Heart right ventricle (tissue), 16 donors: ENCODE measurements at regions not wholly inside any gene's neighbourhood (a gene's known extent, or its start where the extent isn't known, plus 50 kb on each side); places are given as distances from the start of the nearest gene placed in this dataset.

Source experiments
- ATAC-seq, 8 donors: fragments of 200-7000 bp; cut with Tn5 transposase; one replicate each; pipeline ENCODE4 v1.9.1; 2020; ENCODE audit warnings: mild to moderate bottlenecking in 8 of 8, moderate library complexity in 8 of 8, moderate number of reproducible peaks in 1 of 8
- DNase-seq, 2 donors: peaks; one replicate each; pipeline ENCODE4 v3.0.0-alpha.2; 2020
- H3K27ac ChIP-seq, 10 donors: fragments of 200-600 bp; sonication (generic) in 2 of 10; one replicate each; pipeline versions ENCODE4 v1.5.0 to v1.8.0; 2020 to 2022; ENCODE audit warnings: mild to moderate bottlenecking in 3 of 10
- H3K27me3 ChIP-seq, 7 donors: fragments of 200-600 bp; one replicate each; pipeline ENCODE4 v1.8.0; 2021 to 2022; ENCODE audit warnings: mild to moderate bottlenecking in 2 of 7
- H3K36me3 ChIP-seq, 9 donors: fragments of 200-600 bp; sonication (generic) in 1 of 9; one replicate each; pipeline versions ENCODE4 v1.5.0 to v1.8.0; 2020 to 2022; ENCODE audit warnings: mild to moderate bottlenecking in 2 of 9
- H3K4me1 ChIP-seq, 9 donors: fragments of 200-600 bp; sonication (generic) in 1 of 9; one replicate each; pipeline versions ENCODE4 v1.5.0 to v1.8.0; 2020 to 2022; ENCODE audit warnings: mild to moderate bottlenecking in 4 of 9
- H3K4me3 ChIP-seq, 10 donors: fragments of 200-600 bp; sonication (generic) in 2 of 10; one replicate each; pipeline versions ENCODE4 v1.5.0 to v1.8.0; 2020 to 2022; ENCODE audit warnings: mild to moderate bottlenecking in 7 of 10, moderate library complexity in 2 of 10
- H3K9me3 ChIP-seq, 11 donors: fragments of 200-600 bp in 10 of 11; sonication (generic) in 2 of 11; one replicate each; pipeline versions ENCODE4 v1.5.0 to v1.8.0; 2013 to 2022; ENCODE audit warnings: mild to moderate bottlenecking in 2 of 11, control low read depth in 1 of 11, moderate library complexity in 1 of 11
- CTCF ChIP-seq, 9 donors: fragments of 200-600 bp; sonication (generic) in 2 of 9; IDR thresholded peaks; one replicate each; pipeline versions ENCODE4 v1.5.0 to v1.8.0; 2021 to 2022; ENCODE audit warnings: antibody characterized with exemption in 9 of 9, mild to moderate bottlenecking in 5 of 9, moderate library complexity in 1 of 9
- WGBS, 2 donors: extraction: QIAGEN DNeasy Blood & Tissue Kit; methylation state at CpG; one replicate each; pipeline ENCODE4 v1.1.7; 2013; ENCODE audit warnings: inconsistent platforms in 1 of 2; 5-methylcytosine and 5-hydroxymethylcytosine counted together
- intact Hi-C, 10 donors: fragments of 100-400 bp; cut with DNase I; formaldehyde crosslinking; loops; one replicate each; pipeline versions ENCODE4 v1.11.1 to v1.14.2; 2022
- donor health status: Arrhythmogenic right ventricular cardiomyopathy.
- donor health status: ischemic (EF 13 %, LVEDD 7.1; RV severe dilation, severe dysfunction).
- donor health status: healthy with polysubstance abuse.
- donor health status: DM: no; HTN: yes; CAD: no.
- donor health status: DM: no; HTN: no; CAD: no.
- donor health status: ischemic (EF 25% LVEDD 6.9; RV normal size, moderate dysfunction).
- donor health status: ischemic (EF 25% LVEDD 5.7; RV mildly dilated, moderate dysfunction).
- donor health status: healthy.
- donor health status: DM: yes; HTN: yes; CAD: no.
- donor health status: Ischemic cardiomyopathy.
- donor health status: ischemic (EF 35%, LVEDD 5.7; RV mildly dilated, moderate dysfunction).
- donor health status: nonischemic (EF 11% LVEDD 7.7; RV severe dilation, severe dysfunction).
- donor health status: DM: yes; HTN: yes; CAD: no.
- donor health status: PGD.
- donor health status: ischemic (EF 29% LVEDD 5.4; RV normal size, mild dysfunction).
- donor health status: nonischemic (EF 23%, LVEDD 6.1; RV moderate dilation, normal function).

- no peak for DNase-seq
- TF ChIP-seq CTCF (IDR thresholded peaks at IDR 0.05): no peak
- H3K9me3 ChIP-seq: peaks cover 0 to 13% (median 0%) of the 10 kb centered on the region in 11 donors
- no peak for ATAC-seq
- no peak overlapping the region for H3K4me3 ChIP-seq
- H3K36me3 ChIP-seq: no peaks in the 10 kb centered on the region
- H3K4me1 ChIP-seq: no peaks in the 10 kb centered on the region
- no peaks in the 10 kb centered on the region for H3K27me3 ChIP-seq
- WGBS, 2 donors: 89 to 92% methylated on average over 1 of the region's 1 CpG
- no peak overlapping the region for H3K27ac ChIP-seq
- intact Hi-C loops: no loop called here
These were observed 1745.6 kb upstream of the PCDH20 start for GRCh38 chr13:63161219-63161618.

GRCh38 chr13:63156816-63157215, 1741.2 kb upstream of the PCDH20 start:
- H3K27ac ChIP-seq: no peak overlapping the region
- WGBS, 2 donors: 8 to 13% methylated on average over 2 of the region's 2 CpGs
- H3K9me3 ChIP-seq: peaks cover 0 to 20% (median 0%) of the 10 kb centered on the region in 11 donors
- DNase-seq: no peak
- H3K4me1 ChIP-seq: no peaks in the 10 kb centered on the region
- no peak for TF ChIP-seq CTCF (IDR thresholded peaks at IDR 0.05)
- ATAC-seq: no peak
- no peaks in the 10 kb centered on the region for H3K36me3 ChIP-seq
- no peak overlapping the region for H3K4me3 ChIP-seq
- intact Hi-C loops: no loop called here
- H3K27me3 ChIP-seq: no peaks in the 10 kb centered on the region

- Histone ChIP-seq H3K4me1 (no peaks in the 10 kb centered on the region), H3K4me3 (no peak overlapping the region), H3K27ac (no peak overlapping the region), H3K27me3 (no peaks in the 10 kb centered on the region), H3K9me3 (peaks cover 0 to 11% (median 0%) of the 10 kb centered on the region in 11 donors), H3K36me3 (no peaks in the 10 kb centered on the region)
- no peak for DNase-seq
- ATAC-seq: no peak
- TF ChIP-seq CTCF (IDR thresholded peaks at IDR 0.05): no peak
- intact Hi-C loops: no loop called here
- WGBS, 2 donors: 87 to 88% methylated on average over 3 of the region's 3 CpGs
These were observed 1733.7 kb upstream of the PCDH20 start for GRCh38 chr13:63149375-63149774.

- no peaks in the 10 kb centered on the region for H3K36me3 ChIP-seq
- H3K4me3 ChIP-seq: no peak overlapping the region
- no peaks in the 10 kb centered on the region for H3K4me1 ChIP-seq
- intact Hi-C loops: no loop called here
- H3K27me3 ChIP-seq: no peaks in the 10 kb centered on the region
- no peak overlapping the region for H3K27ac ChIP-seq
- DNase-seq: no peak
- peaks cover 0 to 7% (median 0%) of the 10 kb centered on the region in 11 donors for H3K9me3 ChIP-seq
- no peak for TF ChIP-seq CTCF (IDR thresholded peaks at IDR 0.05)
- no peak for ATAC-seq
These were observed 1723.6 kb upstream of the PCDH20 start for GRCh38 chr13:63139277-63139676.

- no peak for ATAC-seq
- no peak overlapping the region for H3K4me3 ChIP-seq
- TF ChIP-seq CTCF (IDR thresholded peaks at IDR 0.05): no peak
- no peaks in the 10 kb centered on the region for H3K4me1 ChIP-seq
- intact Hi-C loops: no loop called here
- no peak overlapping the region for H3K27ac ChIP-seq
- no peaks in the 10 kb centered on the region for H3K27me3 ChIP-seq
- no peaks in the 10 kb centered on the region for H3K9me3 ChIP-seq
- no peaks in the 10 kb centered on the region for H3K36me3 ChIP-seq
- DNase-seq: no peak
These were observed 1714.3 kb upstream of the PCDH20 start for GRCh38 chr13:63129995-63130394.
